PFSK-1 (cell line): ENCODE measurements at regions not wholly inside any gene's neighbourhood (a gene's known extent, or its start where the extent isn't known, plus 50 kb on each side); places are given as distances from the start of the nearest gene placed in this dataset.

Experiments
- POLR2AphosphoS5 ChIP-seq: IDR thresholded peaks from 2 replicates; pipeline ENCODE4 v1.6.1; 2012; ENCODE audit warnings: low read depth, mild to moderate bottlenecking, control low read depth, low read length, moderate library complexity
- SIN3A ChIP-seq: IDR thresholded peaks from 2 replicates; pipeline ENCODE4 v1.6.1; 2012; ENCODE audit warnings: mild to moderate bottlenecking, low read length, moderate library complexity, borderline replicate concordance; ENCODE audit not compliant: insufficient read depth
- TAF1 ChIP-seq: IDR thresholded peaks from 2 replicates; pipeline ENCODE4 v1.6.1; 2012; ENCODE audit warnings: low read length, control low read depth, borderline replicate concordance; ENCODE audit not compliant: insufficient read depth

DNA sequence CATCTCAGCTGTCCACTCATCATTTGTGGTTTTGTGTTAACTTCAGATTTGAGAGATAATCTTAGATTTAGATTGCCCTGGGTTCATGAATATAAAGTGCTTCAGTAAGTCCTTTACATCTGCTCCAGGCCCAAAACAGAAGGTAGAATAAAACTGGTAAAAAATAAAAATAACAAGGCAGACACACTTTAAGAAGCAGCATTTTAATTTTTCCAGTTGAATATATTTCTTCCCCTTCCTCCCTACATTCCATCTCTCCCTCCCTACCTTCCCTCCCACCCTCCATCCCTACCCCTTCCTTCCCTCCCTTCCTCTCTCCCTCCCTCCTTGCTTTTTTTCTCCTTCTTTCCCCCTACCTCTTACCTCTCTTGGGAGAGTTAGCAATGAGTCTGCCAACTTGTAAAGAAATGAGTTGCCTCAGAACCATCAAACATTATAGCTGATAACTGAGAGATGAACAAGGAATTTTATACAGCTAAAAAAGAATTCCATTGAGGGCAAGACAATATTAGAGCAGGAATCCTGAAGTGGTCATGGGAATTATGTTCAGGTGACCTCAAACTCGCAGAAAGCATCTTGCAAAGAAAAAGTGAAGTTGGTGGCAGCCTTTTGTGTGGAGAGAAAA lies 145.0 kb upstream of the SOX4 start:
- TF ChIP-seq POLR2AphosphoS5 (no peak), TAF1 (no peak), SIN3A (no peak)
